Vagina (tissue), 2 donors: ENCODE measurements at regions not wholly inside any gene's neighbourhood (a gene's known extent, or its start where the extent isn't known, plus 50 kb on each side); places are given as distances from the start of the nearest gene placed in this dataset.

ENCODE experiments used
- POLR2A ChIP-seq, 2 donors: fragments of 450-650 bp; IDR thresholded peaks; one replicate each; pipeline ENCODE4 v1.6.1; 2017; ENCODE audit warnings: antibody characterized with exemption in 2 of 2, mild to moderate bottlenecking in 2 of 2, moderate library complexity in 2 of 2
- POLR2AphosphoS5 ChIP-seq, 2 donors: sonication (generic); formaldehyde crosslinking; IDR thresholded peaks; one replicate each; pipeline ENCODE4 v1.9.0; 2017; ENCODE audit warnings: antibody characterized with exemption in 2 of 2, mild to moderate bottlenecking in 2 of 2, low read depth in 1 of 2; ENCODE audit not compliant: insufficient read depth in 1 of 2
- TF ChIP-seq, protein P1 (sequence below), 3 experiments: fragments of 450-650 bp in 2 of 3; fragments of 200-600 bp in 1 of 3; sonication (generic) in 1 of 3; IDR thresholded peaks; one replicate each; pipeline ENCODE4 v1.5.1; 2017 to 2019; ENCODE audit warnings: antibody characterized with exemption in 3 of 3, mild to moderate bottlenecking in 2 of 3, moderate library complexity in 2 of 3

DNA sequence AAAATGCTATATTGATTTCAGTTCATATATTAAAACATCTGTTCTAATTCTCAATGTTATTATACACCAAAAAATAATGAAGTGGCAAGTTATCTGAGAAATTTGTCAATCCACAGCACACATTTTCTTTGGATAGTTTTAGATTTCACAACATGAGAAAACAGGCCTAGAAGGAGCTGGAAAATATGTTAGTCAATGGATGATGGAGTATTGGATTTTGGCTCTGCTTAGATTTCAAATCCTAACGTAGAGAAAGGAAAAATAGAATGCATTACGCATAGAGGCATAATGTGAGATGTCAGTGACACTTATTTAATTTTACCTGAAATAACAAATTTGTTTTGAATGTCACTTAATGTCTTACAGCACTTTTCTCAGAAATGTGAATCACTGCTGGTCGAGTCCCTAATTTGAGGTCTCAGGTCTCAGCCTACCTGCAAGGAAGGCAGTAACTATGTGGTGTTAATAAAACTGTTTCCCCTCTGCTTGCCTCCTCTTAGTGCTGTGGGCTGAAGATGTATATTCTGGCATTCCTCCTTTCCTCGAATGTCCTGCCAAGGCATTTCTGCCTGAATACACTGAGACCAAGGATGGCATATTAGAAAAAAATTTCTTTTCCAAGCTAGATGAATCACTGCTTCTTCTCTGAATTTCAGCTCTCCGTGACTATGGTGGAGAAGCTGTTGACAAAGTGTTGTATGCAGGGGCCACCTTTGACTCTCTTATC, 232.4 kb downstream of the POSTN start:
- TF ChIP-seq, protein P1, sequence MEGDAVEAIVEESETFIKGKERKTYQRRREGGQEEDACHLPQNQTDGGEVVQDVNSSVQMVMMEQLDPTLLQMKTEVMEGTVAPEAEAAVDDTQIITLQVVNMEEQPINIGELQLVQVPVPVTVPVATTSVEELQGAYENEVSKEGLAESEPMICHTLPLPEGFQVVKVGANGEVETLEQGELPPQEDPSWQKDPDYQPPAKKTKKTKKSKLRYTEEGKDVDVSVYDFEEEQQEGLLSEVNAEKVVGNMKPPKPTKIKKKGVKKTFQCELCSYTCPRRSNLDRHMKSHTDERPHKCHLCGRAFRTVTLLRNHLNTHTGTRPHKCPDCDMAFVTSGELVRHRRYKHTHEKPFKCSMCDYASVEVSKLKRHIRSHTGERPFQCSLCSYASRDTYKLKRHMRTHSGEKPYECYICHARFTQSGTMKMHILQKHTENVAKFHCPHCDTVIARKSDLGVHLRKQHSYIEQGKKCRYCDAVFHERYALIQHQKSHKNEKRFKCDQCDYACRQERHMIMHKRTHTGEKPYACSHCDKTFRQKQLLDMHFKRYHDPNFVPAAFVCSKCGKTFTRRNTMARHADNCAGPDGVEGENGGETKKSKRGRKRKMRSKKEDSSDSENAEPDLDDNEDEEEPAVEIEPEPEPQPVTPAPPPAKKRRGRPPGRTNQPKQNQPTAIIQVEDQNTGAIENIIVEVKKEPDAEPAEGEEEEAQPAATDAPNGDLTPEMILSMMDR (IDR thresholded peaks at IDR 0.05): no peak
- TF ChIP-seq POLR2A (IDR thresholded peaks at IDR 0.05) (no peak), POLR2AphosphoS5 (IDR thresholded peaks at IDR 0.05; ENCODE audit: insufficient read depth in 1 of 2, low read depth in 1 of 2) (no peak)
